ENCODE measurements at regions not wholly inside any gene's neighbourhood (a gene's known extent, or its start where the extent isn't known, plus 50 kb on each side); places are given as distances from the start of the nearest gene placed in this dataset.

GRCh38 chrX:42846741-42847140, 68.8 kb upstream of the PPP1R2C start:
- Histone ChIP-seq H3K27ac (no peak overlapping the region), H3K9me3 (no peaks in the 10 kb centered on the region), H3K27me3 (peaks cover 2% of the 10 kb centered on the region), H3K4me3 (no peak overlapping the region), H3K36me3 (no peaks in the 10 kb centered on the region), H3K4me1 (ENCODE audit: insufficient read depth) (no peaks in the 10 kb centered on the region)
- no peak for TF ChIP-seq EP300 (IDR thresholded peaks at IDR 0.05)
- no peak for TF ChIP-seq POLR2A (IDR thresholded peaks at IDR 0.05)
- TF ChIP-seq, protein P1, sequence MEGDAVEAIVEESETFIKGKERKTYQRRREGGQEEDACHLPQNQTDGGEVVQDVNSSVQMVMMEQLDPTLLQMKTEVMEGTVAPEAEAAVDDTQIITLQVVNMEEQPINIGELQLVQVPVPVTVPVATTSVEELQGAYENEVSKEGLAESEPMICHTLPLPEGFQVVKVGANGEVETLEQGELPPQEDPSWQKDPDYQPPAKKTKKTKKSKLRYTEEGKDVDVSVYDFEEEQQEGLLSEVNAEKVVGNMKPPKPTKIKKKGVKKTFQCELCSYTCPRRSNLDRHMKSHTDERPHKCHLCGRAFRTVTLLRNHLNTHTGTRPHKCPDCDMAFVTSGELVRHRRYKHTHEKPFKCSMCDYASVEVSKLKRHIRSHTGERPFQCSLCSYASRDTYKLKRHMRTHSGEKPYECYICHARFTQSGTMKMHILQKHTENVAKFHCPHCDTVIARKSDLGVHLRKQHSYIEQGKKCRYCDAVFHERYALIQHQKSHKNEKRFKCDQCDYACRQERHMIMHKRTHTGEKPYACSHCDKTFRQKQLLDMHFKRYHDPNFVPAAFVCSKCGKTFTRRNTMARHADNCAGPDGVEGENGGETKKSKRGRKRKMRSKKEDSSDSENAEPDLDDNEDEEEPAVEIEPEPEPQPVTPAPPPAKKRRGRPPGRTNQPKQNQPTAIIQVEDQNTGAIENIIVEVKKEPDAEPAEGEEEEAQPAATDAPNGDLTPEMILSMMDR (IDR thresholded peaks at IDR 0.05) = no peak
- DNase-seq = no peak
- intact Hi-C loops (cut with DNase I) = no loop called here
- 49 to 58% (median 53%) methylated on average over 1 of the region's 1 CpG for WGBS, 3 donors

GRCh38 chrX:42855259-42855658, 77.3 kb upstream of the PPP1R2C start:
- H3K4me3 ChIP-seq = no peak overlapping the region
- no peak overlapping the region for H3K27ac ChIP-seq
- no peak for DNase-seq
- no peaks in the 10 kb centered on the region for H3K36me3 ChIP-seq
- no peaks in the 10 kb centered on the region for H3K27me3 ChIP-seq
- intact Hi-C loops (cut with DNase I) = no loop called here
- no peaks in the 10 kb centered on the region for H3K4me1 ChIP-seq (ENCODE audit: insufficient read depth)
- 56 to 70% (median 63%) methylated on average over 2 of the region's 2 CpGs for WGBS, 3 donors
- H3K9me3 ChIP-seq = no peaks in the 10 kb centered on the region
- no peak for TF ChIP-seq EP300 (IDR thresholded peaks at IDR 0.05)

DNA sequence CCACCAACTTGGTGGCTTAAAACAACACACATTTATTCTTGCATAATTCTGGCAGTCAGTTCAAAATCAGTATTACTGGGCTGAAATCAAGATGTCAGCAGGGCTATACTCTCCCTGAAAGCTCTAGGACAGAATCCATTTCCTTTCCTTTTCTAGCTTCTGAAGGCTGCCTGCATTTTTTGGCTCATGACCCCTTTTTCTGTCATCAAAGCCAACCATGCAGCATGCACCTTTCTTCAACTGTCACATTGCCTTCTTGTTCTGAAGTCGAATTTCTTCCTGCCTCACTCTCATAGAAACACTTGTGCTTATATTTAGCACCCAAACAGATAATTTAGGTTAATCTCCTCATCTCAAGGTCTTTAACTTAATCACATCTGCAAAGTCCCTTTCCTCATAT, 79.8 kb upstream of the PPP1R2C start:
- Histone ChIP-seq H3K9me3 (no peaks in the 10 kb centered on the region), H3K4me1 (ENCODE audit: insufficient read depth) (no peaks in the 10 kb centered on the region), H3K4me3 (no peak overlapping the region), H3K36me3 (no peaks in the 10 kb centered on the region), H3K27me3 (no peaks in the 10 kb centered on the region), H3K27ac (no peak overlapping the region)
- 39 to 57% (median 43%) methylated on average over 1 of the region's 1 CpG for WGBS, 3 donors
- intact Hi-C loops (cut with DNase I) = no loop called here
- TF ChIP-seq EP300 (IDR thresholded peaks at IDR 0.05) (no peak), POLR2A (IDR thresholded peaks at IDR 0.05) (no peak)
- TF ChIP-seq, protein P1 (IDR thresholded peaks at IDR 0.05) = no peak
- no peak for DNase-seq

- H3K4me3 ChIP-seq = no peak overlapping the region
- H3K27ac ChIP-seq = no peak overlapping the region
- no peaks in the 10 kb centered on the region for H3K9me3 ChIP-seq
- intact Hi-C loops (cut with DNase I) = no loop called here
- WGBS, 3 donors = 80 to 90% (median 81%) methylated on average over 3 of the region's 3 CpGs
- no peak for DNase-seq
- no peaks in the 10 kb centered on the region for H3K27me3 ChIP-seq
- H3K36me3 ChIP-seq = no peaks in the 10 kb centered on the region
- H3K4me1 ChIP-seq (ENCODE audit: insufficient read depth) = no peaks in the 10 kb centered on the region
- TF ChIP-seq POLR2A (IDR thresholded peaks at IDR 0.05) = no peak
- TF ChIP-seq, protein P1 (IDR thresholded peaks at IDR 0.05) = no peak
Observed at GRCh38 chrX:42869011-42869410, 91.0 kb upstream of the PPP1R2C start.

- Histone ChIP-seq H3K27me3 (no peaks in the 10 kb centered on the region), H3K36me3 (no peaks in the 10 kb centered on the region), H3K9me3 (no peaks in the 10 kb centered on the region), H3K4me3 (no peak overlapping the region), H3K4me1 (ENCODE audit: insufficient read depth) (no peaks in the 10 kb centered on the region), H3K27ac (no peak overlapping the region)
- 56 to 64% (median 64%) methylated on average over 4 of the region's 4 CpGs for WGBS, 3 donors
- intact Hi-C loops (cut with DNase I) = no loop called here
- DNase-seq = no peak
- TF ChIP-seq POLR2A (IDR thresholded peaks at IDR 0.05) (no peak), EP300 (IDR thresholded peaks at IDR 0.05) (no peak)
- TF ChIP-seq, protein P1 (IDR thresholded peaks at IDR 0.05) = no peak
Observed at GRCh38 chrX:42869659-42870476, 91.9 kb upstream of the PPP1R2C start.
